ENCODE measurements at regions not wholly inside any gene's neighbourhood (a gene's known extent, or its start where the extent isn't known, plus 50 kb on each side); places are given as distances from the start of the nearest gene placed in this dataset.
"Not testable (repeated sequence)": the region's sequence is repeated elsewhere in the genome, so short reads cannot be mapped to it uniquely, and the experiment has no call there.

DNA sequence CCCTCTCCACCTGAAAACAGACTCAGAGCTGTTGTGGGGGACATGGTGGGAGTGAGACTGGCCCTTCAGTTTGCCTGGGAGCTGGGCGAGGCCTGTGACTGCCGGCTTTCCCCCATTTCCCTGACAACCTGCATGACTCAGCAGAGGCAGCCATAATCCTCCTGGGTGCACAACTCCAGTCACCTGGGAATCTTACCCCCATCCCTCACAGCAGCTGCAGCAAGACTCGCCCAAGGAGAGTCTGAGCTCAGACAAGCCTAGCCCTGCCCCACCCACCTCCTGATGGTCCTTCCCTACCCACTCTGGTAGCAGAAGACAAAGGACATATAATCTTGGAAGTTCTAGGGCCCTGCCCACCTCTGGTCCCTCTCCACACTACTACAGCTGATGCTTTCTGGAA lies 207.3 kb upstream of the ARID2 start:
- Histone ChIP-seq H3K27ac (no peak overlapping the region), H3K27me3 (no peaks in the 10 kb centered on the region), H3K36me3 (no peaks in the 10 kb centered on the region), H3K9me3 (no peaks in the 10 kb centered on the region), H3K4me1 (no peaks in the 10 kb centered on the region), H3K4me3 (no peak overlapping the region)
- intact Hi-C loops (cut with DNase I; ENCODE audit: low total_unique reads), result no loop called here
- TF ChIP-seq, protein P1, sequence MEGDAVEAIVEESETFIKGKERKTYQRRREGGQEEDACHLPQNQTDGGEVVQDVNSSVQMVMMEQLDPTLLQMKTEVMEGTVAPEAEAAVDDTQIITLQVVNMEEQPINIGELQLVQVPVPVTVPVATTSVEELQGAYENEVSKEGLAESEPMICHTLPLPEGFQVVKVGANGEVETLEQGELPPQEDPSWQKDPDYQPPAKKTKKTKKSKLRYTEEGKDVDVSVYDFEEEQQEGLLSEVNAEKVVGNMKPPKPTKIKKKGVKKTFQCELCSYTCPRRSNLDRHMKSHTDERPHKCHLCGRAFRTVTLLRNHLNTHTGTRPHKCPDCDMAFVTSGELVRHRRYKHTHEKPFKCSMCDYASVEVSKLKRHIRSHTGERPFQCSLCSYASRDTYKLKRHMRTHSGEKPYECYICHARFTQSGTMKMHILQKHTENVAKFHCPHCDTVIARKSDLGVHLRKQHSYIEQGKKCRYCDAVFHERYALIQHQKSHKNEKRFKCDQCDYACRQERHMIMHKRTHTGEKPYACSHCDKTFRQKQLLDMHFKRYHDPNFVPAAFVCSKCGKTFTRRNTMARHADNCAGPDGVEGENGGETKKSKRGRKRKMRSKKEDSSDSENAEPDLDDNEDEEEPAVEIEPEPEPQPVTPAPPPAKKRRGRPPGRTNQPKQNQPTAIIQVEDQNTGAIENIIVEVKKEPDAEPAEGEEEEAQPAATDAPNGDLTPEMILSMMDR (IDR thresholded peaks at IDR 0.05), result no peak
- DNase-seq, result no peak

DNA sequence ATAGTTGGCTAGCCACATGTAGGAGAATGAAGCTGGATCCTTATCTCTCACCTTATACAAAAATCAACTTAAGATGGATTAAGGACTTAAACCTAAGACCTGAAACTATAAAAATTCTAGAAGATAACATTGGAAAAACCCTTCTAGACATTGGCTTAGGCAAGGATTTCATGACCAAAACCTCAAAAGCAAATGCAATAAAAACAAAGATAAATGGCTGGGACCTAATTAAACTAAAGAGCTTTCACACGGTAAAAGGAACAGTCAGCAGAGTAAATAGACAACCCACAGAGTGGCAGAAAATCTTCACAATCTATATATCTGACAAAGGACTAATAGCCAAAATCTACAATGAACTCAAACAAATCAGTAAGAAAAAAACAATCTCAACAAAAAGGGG lies 202.7 kb upstream of the ARID2 start:
- H3K27me3 ChIP-seq; DNase-seq; H3K4me3 ChIP-seq; intact Hi-C loops (cut with DNase I; ENCODE audit: low total_unique reads); H3K36me3 ChIP-seq; H3K9me3 ChIP-seq; H3K4me1 ChIP-seq; H3K27ac ChIP-seq: not testable (repeated sequence)

DNA sequence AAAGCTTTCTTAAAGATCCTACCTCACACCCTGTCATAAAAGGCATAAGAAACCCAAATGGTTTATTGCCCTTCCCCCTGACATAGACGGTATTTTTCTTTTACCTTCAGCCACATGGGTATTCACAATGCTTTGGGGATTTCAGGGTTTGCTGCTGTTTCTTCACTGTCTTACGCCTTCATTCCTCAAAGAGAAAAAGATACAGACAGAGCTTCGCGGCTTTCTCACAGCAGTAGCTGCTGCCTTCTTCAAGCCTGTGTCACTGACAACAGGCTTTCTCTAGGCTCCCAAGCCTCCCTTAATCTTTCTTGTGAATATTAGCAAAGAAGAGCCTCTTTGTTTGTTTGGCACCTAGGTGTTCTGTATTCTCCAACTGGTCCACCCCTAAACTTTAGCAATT lies 197.4 kb upstream of the ARID2 start:
- no peak for DNase-seq
- Histone ChIP-seq H3K36me3 (no peaks in the 10 kb centered on the region), H3K27me3 (no peaks in the 10 kb centered on the region), H3K4me3 (no peak overlapping the region), H3K9me3 (no peaks in the 10 kb centered on the region), H3K27ac (no peak overlapping the region), H3K4me1 (no peaks in the 10 kb centered on the region)
- intact Hi-C loops (cut with DNase I; ENCODE audit: low total_unique reads), result no loop called here
- TF ChIP-seq, protein P1 (IDR thresholded peaks at IDR 0.05), result no peak

DNA sequence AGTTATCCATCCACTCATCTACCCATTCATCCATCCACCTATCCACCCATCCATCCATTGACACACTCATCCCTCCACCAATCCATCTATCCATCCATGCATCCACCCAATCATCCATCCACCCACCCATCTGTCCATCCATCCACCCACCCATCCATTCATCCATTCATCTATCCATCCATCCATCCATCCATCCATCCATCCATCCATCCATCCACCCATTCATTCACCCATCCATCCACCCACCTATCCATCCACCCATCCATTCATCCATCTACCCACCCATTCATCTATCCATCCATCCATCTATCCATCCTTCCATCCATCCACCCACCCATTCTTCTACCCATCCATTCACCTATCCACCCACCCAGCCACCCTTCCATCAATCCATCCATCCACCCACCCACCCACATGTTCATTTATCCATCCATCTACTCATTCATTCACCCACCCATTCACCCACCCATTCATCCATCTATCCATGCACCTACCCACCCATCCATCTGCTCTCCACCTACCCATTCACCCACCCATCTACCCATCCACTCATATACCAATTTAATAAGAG lies 193.8 kb upstream of the ARID2 start:
- intact Hi-C loops (cut with DNase I; ENCODE audit: low total_unique reads), result no loop called here
- no peak for DNase-seq
- no peaks in the 10 kb centered on the region for H3K4me1 ChIP-seq

DNA sequence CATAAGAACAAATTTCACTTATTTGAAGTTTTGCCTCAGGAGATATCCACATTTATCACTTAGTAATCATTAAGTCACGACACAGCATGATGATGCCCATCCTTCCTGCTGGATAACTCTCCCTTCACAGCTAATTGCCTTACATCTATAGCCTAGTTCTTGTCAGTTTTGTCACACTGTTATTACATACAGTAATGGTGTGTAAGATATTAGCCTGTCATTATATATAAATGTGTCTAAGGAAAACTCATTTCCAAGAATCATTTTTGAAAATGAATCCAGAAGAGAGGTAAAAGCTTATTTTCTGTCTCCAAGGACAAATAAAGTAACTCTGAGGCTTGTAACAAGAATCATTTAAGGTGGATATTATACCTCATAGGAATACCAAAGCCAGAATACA lies 193.2 kb upstream of the ARID2 start:
- intact Hi-C loops (cut with DNase I; ENCODE audit: low total_unique reads), result no loop called here
- TF ChIP-seq, protein P1 (IDR thresholded peaks at IDR 0.05), result no peak
- H3K9me3 ChIP-seq, result no peaks in the 10 kb centered on the region

More for the DNA sequence above, 193.8 kb upstream of the ARID2 start:
- Histone ChIP-seq H3K4me3 (no peak overlapping the region), H3K9me3 (no peaks in the 10 kb centered on the region), H3K27ac (no peak overlapping the region), H3K27me3 (no peaks in the 10 kb centered on the region), H3K36me3 (no peaks in the 10 kb centered on the region)
- TF ChIP-seq, protein P1 (IDR thresholded peaks at IDR 0.05), result no peak

DNA sequence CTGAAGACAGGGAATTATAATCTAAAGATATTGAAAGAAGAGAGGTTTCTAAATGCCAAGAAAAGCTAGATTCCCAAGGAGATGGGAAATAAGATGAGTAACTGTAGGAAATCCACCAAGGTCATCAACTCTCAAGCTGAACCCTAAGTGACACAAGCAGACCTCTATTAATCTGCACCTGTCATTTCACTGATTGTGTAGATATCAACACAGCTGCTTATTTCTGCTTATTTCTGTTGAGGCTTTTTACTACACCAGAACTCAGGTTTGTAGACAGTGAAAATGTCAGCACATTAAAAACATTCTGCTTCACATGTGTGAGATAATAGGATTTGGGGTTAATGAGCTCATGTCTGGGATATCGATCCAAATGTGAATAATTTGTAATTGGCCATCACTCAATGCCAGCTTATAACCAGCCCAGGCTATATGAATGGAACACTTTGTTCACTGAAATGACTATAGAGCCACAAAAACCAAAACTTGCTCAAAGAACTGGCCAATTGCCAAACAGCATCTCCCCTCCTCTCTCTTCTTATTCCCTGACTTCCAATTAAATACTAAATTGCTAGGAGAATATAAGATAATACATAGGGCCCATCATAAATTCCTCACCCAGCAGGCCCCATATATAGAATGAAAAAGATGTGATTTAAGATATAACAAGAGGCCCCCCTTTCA lies 188.7 kb upstream of the ARID2 start:
- no peaks in the 10 kb centered on the region for H3K4me1 ChIP-seq
- DNase-seq, result no peak
- TF ChIP-seq, protein P1 (IDR thresholded peaks at IDR 0.05), result no peak
- no peaks in the 10 kb centered on the region for H3K9me3 ChIP-seq
- no peaks in the 10 kb centered on the region for H3K36me3 ChIP-seq
- intact Hi-C loops (cut with DNase I; ENCODE audit: low total_unique reads), result loop anchor here (10.0 kb wide), 1 partner anchor 184 kb away; the partner anchor contains the start of gene ARID2
- no peaks in the 10 kb centered on the region for H3K27me3 ChIP-seq
- H3K4me3 ChIP-seq, result no peak overlapping the region
- no peak overlapping the region for H3K27ac ChIP-seq

More for the DNA sequence above, 193.2 kb upstream of the ARID2 start:
- H3K27ac ChIP-seq, result no peak overlapping the region
- DNase-seq, result no peak
- no peaks in the 10 kb centered on the region for H3K4me1 ChIP-seq
- H3K4me3 ChIP-seq, result no peak overlapping the region
- H3K36me3 ChIP-seq, result no peaks in the 10 kb centered on the region
- H3K27me3 ChIP-seq, result no peaks in the 10 kb centered on the region

Measured in tibial artery (tissue), 4 donors.